ENCODE measurements at regions not wholly inside any gene's neighbourhood (a gene's known extent, or its start where the extent isn't known, plus 50 kb on each side); places are given as distances from the start of the nearest gene placed in this dataset.
"Not testable (repeated sequence)": the region's sequence is repeated elsewhere in the genome, so short reads cannot be mapped to it uniquely, and the experiment has no call there.

- DNase-seq = no peak
Measured at GRCh38 chr1:227508431-227508830, 54.9 kb upstream of the ZNF678 start.

DNA sequence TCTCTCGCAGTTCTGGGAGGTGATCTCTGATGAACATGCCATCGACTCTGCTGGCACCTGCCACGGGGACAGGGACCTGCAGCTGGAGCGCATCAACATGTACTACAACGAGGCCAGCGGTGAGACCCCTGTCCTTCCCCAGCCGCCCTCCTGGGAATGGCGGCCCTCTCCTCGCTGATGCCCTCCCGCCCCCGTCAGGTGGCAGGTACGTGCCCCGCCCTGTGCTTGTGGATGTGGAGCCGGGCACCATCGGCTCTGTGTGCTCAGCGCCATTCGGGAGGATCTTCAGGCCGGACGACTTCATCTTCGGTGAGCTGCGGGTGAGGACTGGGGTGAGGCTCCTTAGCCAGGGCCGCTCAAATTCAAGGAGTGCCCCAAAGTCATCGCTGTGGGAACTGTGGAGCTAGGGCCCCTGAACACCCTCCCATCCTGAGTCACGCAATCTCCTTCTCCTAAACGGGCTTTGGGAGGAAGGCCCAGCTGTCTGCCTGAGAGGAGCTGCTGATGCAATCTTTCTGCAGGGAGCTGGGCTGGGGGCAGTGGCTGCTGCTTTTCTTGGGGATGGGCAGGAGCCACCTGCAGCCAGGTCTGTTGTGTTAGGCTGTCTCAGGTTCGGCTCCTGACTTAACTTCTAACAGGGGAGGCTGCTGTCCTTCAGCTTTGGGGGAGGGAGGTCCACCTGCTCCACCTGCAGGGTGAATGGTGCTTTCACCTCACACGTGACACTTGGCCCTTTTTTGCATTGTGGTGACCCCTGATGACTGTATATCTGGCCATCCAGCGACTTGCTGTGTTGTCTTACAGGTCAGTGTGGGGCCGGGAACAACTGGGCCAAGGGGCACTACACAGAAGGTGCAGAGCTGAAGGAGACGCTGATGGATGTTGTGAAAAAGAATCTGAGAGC is 56.6 kb upstream of the ZNF678 start:
- DNase-seq = not testable (repeated sequence)

- not testable (repeated sequence) for DNase-seq
Measured at GRCh38 chr1:227496045-227496444, 67.3 kb upstream of the ZNF678 start.

DNA sequence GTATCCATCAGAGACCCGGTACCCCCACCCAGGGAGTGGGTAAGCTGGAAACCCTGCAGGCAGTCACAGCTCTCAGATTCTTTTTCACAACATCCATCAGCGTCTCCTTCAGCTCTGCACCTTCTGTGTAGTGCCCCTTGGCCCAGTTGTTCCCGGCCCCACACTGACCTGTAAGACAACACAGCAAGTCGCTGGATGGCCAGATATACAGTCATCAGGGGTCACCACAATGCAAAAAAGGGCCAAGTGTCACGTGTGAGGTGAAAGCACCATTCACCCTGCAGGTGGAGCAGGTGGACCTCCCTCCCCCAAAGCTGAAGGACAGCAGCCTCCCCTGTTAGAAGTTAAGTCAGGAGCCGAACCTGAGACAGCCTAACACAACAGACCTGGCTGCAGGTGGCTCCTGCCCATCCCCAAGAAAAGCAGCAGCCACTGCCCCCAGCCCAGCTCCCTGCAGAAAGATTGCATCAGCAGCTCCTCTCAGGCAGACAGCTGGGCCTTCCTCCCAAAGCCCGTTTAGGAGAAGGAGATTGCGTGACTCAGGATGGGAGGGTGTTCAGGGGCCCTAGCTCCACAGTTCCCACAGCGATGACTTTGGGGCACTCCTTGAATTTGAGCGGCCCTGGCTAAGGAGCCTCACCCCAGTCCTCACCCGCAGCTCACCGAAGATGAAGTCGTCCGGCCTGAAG is 69.3 kb upstream of the ZNF678 start:
- DNase-seq = not testable (repeated sequence)

DNA sequence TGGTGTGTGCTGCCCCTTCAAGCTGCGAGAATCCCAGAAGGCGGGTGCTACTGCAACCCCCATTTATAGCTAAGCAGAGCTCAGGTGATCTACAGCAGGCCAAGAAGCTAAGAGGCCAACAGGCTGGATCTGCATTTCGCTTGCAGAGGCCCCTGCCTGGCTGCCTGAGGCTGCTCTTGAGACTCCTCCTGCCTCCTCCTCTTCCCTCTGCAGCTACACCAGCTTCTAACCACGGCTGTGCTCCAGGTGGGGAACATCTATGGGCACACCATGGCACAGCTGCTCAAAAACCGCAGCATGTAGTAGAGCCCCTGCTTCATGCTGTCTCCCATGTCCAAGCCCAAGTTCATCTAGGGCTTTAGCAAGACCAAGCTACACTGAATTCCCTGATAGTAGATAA is 72.9 kb upstream of the ZNF678 start:
- no peak for DNase-seq

GRCh38 chr1:227490001-227490400 is 73.4 kb upstream of the ZNF678 start:
- DNase-seq = no peak

- DNase-seq = no peak
Measured at GRCh38 chr1:227489572-227489971, 73.8 kb upstream of the ZNF678 start.

- DNase-seq = no peak
Measured at GRCh38 chr1:227487606-227488005, 75.8 kb upstream of the ZNF678 start.

DNA sequence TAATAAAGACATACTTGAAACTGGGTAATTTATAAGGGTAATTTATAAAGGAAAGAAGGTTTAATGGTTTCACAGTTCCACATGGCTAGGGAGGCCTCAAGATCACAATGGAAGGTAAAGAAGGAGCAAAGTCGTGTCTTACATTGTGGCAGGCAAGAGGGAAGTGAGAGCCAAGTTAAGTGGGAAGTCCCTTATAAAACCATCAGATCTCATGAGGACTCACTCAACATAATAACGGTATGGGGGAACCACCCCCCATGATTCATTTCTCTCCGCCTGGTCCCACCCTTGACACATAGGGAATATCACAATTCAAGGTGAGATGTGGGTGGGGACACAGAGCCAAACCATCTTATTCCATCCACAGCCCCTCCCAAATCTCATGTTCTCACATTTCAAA is 76.8 kb upstream of the ZNF678 start:
- DNase-seq = peak; percentile 33 to 38 (median 33)

GRCh38 chr1:227482023-227482299 is 81.4 kb upstream of the ZNF678 start:
- DNase-seq = no peak

DNA sequence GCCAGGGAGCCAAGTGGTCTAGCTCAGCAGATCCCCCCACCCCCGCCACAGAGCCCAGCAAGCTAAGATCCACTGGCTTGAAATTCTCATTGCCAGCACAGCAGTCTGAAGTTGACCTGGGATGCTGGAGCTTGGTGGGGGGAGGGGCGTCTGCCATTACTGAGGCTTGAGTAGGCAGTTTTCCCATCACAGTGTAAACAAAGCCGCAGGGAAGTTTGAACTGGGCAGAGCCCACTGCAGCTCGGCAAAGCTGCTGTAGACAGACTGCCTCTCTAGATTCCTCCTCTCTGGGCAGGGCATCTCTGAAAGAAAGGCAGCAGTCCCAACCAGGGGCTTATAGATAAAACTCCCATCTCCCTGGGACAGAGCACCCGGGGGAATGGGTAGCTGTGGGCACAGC is 89.3 kb upstream of the ZNF678 start:
- not testable (repeated sequence) for DNase-seq

DNA sequence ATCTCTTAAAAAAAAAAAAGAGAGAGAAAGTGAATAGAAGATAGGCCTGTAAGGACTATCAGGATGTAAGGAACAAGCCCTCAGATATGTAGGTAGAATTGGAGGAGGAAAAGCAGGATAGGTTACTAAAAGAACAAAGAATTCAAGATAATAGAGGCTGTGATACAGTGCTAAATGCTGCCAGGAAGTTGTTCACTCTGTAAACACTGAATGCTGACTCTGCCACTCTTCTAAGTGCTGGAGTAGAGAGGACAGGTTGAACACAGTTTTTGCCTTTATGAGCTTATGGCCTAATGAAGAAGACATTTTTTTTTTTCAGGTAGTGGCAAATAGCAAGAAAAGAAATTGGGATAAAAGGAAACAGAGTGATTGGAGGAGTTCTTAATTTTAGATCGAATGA is 90.6 kb upstream of the ZNF678 start:
- DNase-seq = no peak

- DNase-seq = no peak
Measured at GRCh38 chr1:227470688-227471087, 92.7 kb upstream of the ZNF678 start.

DNA sequence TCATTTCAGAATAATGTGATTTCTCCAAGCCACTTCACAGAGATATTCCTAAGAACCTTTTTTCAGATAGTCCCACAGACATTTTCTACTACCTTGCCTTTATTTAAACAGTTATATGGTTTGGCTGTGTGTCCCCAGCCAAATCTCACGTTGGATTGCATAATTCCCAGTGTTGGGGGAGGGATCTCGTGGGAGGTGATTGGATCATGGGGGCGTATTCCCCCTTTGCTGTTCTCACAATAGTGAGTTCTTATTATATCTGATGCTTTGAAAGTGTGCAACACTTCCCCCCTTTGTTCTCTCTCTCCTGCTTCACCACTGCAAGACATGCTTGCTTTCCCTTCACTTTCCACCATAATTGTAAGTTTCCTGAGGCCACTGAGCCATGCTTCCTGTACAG is 93.6 kb upstream of the ZNF678 start:
- DNase-seq = no peak

DNA sequence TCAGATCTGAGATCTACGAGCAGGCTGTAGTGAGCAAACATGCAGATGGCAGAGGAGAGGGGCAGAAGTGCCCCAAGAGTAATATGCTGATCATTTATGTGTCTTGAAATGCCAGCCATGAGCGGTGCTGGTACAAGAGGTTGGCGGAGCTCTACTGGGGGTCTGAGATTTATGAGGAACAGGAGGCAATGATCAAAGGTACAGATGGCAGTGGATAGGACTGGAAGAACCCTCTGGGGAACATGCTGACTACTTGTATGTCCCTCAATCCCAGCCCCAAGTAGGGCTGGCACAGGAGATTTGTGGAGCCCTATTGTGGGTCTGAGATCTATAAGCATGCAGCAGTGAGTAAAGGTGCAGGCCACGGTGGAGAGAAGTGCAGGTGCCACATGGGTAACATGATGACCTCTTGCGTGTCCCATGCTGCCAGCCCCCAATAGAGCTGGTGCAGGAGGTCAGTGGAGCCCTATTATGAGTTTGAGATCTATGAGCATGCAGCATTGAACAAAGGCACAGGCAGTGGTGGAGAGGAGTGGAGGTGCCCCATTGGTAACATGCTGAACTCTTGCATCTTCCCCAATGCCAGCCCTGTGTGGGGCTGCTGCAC is 97.2 kb upstream of the ZNF678 start:
- DNase-seq = no peak

GRCh38 chr1:227465256-227465655 is 98.1 kb upstream of the ZNF678 start:
- DNase-seq = no peak

DNA sequence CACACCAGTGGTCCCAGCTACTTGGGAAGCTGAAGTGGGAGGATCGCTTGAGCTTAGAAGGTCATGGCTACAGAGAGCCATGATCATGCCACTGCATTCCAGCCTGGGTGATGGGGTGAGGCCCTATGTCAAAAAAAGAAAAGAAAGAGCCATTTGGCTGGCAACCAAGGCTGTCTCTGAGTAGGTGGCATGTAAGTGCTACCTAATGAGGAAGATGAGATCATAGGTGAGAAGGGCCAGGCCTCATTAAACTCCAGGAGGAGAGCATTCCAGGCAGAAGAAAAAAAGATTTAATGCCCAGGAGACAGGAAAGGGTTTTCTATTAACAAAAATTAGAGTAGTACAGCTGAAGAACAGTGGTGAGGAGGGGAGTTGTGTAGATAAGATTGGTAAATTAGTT is 103.4 kb upstream of the ZNF678 start:
- DNase-seq = no peak

GRCh38 chr1:227459326-227459841 is 104.0 kb upstream of the ZNF678 start:
- no peak for DNase-seq

DNA sequence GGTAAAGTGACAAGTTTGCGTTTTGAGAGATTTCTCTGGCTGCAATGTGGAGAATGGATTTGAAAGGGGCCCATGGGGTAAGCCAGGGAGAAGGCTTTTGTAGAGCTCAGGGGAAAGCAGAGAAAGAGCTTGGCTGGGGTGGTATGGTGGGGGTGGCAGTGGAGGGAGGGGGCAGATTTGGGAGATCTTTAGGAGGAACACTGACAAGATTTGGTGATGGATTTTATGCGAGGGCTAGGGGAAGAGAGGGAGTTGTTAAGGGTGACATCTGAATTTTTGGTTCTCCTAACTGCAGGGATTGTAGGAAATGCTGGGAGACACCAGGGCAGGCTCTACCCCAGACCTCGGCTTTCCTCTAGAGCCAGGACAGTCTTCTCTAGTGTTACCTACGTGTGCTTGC is 108.7 kb upstream of the ZNF678 start:
- DNase-seq = no peak

DNA sequence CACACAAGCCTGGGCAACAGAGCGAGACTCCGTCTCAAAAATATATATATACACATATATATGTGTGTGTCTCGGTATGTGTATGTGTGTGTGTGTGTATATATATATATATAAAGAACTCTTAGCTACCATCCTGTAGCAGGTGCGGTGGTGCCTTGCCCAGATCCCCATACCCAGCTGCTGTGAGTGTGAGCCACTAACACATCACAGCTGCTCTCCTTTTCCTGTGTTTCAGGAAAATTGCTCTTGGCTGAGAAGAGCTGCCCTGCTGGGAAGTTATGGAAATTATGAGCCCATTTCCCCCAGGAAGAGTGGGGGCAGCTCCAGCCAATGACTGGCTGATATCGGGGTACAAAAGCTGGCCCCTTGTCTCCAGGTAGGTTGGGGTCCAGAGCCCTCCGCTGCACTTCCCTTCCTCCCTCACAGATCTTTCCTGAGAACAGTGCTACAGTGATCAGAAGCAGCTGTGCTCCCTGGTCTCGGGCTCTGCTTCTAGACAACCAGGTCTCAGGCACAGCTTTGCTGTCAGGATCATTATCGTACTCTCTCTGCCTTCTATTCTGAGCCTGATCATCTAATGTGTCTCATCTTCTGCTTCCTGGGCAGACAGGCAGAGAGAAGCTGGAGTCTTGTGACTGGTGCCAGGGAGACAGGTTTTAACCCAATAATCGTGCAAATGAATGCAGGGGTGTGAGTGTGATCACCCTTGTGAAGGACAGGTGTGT is 109.6 kb upstream of the ZNF678 start:
- no peak for DNase-seq

DNA sequence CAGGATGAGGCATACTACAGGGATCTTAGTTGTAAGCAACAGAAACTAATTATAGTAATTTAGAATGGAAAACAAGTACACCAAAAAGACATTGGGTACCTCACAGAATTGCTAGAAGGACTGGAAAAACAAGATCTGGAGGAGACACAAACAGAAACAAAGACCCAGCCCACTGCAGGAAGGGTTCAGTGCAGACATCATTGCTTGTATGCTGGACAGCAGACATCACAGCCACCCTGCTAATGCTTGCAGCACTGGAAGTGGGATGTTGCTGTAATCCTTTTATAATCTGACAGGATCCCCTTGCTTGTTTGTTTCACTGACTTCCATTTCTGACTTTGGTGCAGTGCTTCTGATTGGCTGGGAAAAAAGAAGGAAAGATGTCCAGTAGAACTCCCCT is 111.4 kb upstream of the ZNF678 start:
- no peak for DNase-seq

GRCh38 chr1:227451057-227451456 is 112.3 kb upstream of the ZNF678 start:
- no peak for DNase-seq

DNA sequence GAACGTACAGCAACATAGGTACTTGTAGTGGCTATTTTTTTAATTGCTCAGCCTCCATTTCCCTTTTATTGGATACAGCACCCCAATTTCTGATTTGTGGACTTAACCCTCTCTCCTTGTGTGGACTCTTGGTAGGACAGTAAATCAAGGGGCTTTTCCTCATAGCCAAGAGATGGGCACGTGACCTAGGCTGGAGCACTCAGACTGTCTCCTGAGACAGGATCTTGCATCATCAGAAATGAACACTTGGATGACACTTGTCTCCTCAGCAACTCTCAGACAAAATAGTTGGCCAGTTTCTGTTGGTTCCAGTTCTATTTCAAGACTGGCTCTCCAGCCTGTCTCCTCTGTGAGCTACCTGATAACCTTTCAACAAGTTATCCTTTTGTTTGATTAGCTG is 112.9 kb upstream of the ZNF678 start:
- DNase-seq = peak in 2 of 3 donors; percentile 6 to 14

Measured in suppressor macrophage treated with lipopolysaccharide for 1 hour (primary cell).